ENCODE measurements at regions not wholly inside any gene's neighbourhood (a gene's known extent, or its start where the extent isn't known, plus 50 kb on each side); places are given as distances from the start of the nearest gene placed in this dataset.
"Not testable (repeated sequence)": the region's sequence is repeated elsewhere in the genome, so short reads cannot be mapped to it uniquely, and the experiment has no call there.

GRCh38 chrY:19601113-19601512 lies 143.4 kb downstream of the KDM5D start:
- DNase-seq (ENCODE audit: low read depth) (no peak), FAIRE-seq (no peak)
- Histone ChIP-seq H3K36me3 (ENCODE audit: control insufficient read depth, insufficient read depth, low read length) (no peaks in the 10 kb centered on the region), H3K27me3 (ENCODE audit: control insufficient read depth, insufficient read depth, low read length) (no peaks in the 10 kb centered on the region), H3K4me3 (ENCODE audit: low read depth, low read length) (no peak overlapping the region)
- TF ChIP-seq CTCF (IDR thresholded peaks at IDR 0.05; ENCODE audit: insufficient read depth, low read length, severe bottlenecking), result no peak

- no peaks in the 10 kb centered on the region for H3K27me3 ChIP-seq (ENCODE audit: control insufficient read depth, insufficient read depth, low read length)
- FAIRE-seq, result no peak
- TF ChIP-seq CTCF (IDR thresholded peaks at IDR 0.05; ENCODE audit: insufficient read depth, low read length, severe bottlenecking), result no peak
- H3K4me3 ChIP-seq (ENCODE audit: low read depth, low read length), result no peak overlapping the region
- peak; percentile 21 for DNase-seq (ENCODE audit: low read depth)
- no peaks in the 10 kb centered on the region for H3K36me3 ChIP-seq (ENCODE audit: control insufficient read depth, insufficient read depth, low read length)
These were observed 143.8 kb downstream of the KDM5D start for GRCh38 chrY:19600711-19601110.

- FAIRE-seq, result no peak
- TF ChIP-seq CTCF (IDR thresholded peaks at IDR 0.05; ENCODE audit: insufficient read depth, low read length, severe bottlenecking), result no peak
- Histone ChIP-seq H3K4me3 (ENCODE audit: low read depth, low read length) (no peak overlapping the region), H3K27me3 (ENCODE audit: control insufficient read depth, insufficient read depth, low read length) (no peaks in the 10 kb centered on the region), H3K36me3 (ENCODE audit: control insufficient read depth, insufficient read depth, low read length) (no peaks in the 10 kb centered on the region)
- DNase-seq (ENCODE audit: low read depth), result no peak
These were observed 154.3 kb downstream of the KDM5D start for GRCh38 chrY:19590235-19590634.

- TF ChIP-seq CTCF (IDR thresholded peaks at IDR 0.05; ENCODE audit: insufficient read depth, low read length, severe bottlenecking), result no peak
- Histone ChIP-seq H3K4me3 (ENCODE audit: low read depth, low read length) (no peak overlapping the region), H3K27me3 (ENCODE audit: control insufficient read depth, insufficient read depth, low read length) (no peaks in the 10 kb centered on the region), H3K36me3 (ENCODE audit: control insufficient read depth, insufficient read depth, low read length) (no peaks in the 10 kb centered on the region)
- no peak for DNase-seq (ENCODE audit: low read depth)
- FAIRE-seq, result no peak
These were observed 154.9 kb downstream of the KDM5D start for GRCh38 chrY:19589664-19590063.

- Histone ChIP-seq H3K27me3 (ENCODE audit: control insufficient read depth, insufficient read depth, low read length) (no peaks in the 10 kb centered on the region), H3K4me3 (ENCODE audit: low read depth, low read length) (no peak overlapping the region), H3K36me3 (ENCODE audit: control insufficient read depth, insufficient read depth, low read length) (no peaks in the 10 kb centered on the region)
- DNase-seq (ENCODE audit: low read depth) (no peak), FAIRE-seq (no peak)
- no peak for TF ChIP-seq CTCF (IDR thresholded peaks at IDR 0.05; ENCODE audit: insufficient read depth, low read length, severe bottlenecking)
These were observed 157.2 kb downstream of the KDM5D start for GRCh38 chrY:19587311-19587710.

- H3K27me3 ChIP-seq (ENCODE audit: control insufficient read depth, insufficient read depth, low read length); H3K4me3 ChIP-seq (ENCODE audit: low read depth, low read length); FAIRE-seq; DNase-seq (ENCODE audit: low read depth); H3K36me3 ChIP-seq (ENCODE audit: control insufficient read depth, insufficient read depth, low read length): not testable (repeated sequence)
These were observed 163.5 kb downstream of the KDM5D start for GRCh38 chrY:19580990-19581389.
